GM19025 (cell line): ENCODE measurements at regions not wholly inside any gene's neighbourhood (a gene's known extent, or its start where the extent isn't known, plus 50 kb on each side); places are given as distances from the start of the nearest gene placed in this dataset.

Source experiments
- ATAC-seq: cut with Tn5 transposase; IDR thresholded peaks from one replicate; pipeline ENCODE4 v1.9.1; 2021; ENCODE audit warnings: mild to moderate bottlenecking, low read depth, moderate library complexity; ENCODE audit not compliant: unreplicated experiment

- ATAC-seq = no peak
Measured at GRCh38 chr12:63321373-63321772, 170.4 kb upstream of the AVPR1A start.

GRCh38 chr12:63319936-63320633 is 169.1 kb upstream of the AVPR1A start:
- ATAC-seq = no peak

GRCh38 chr12:63319386-63319785 is 168.4 kb upstream of the AVPR1A start:
- no peak for ATAC-seq

GRCh38 chr12:63318933-63319332 is 167.9 kb upstream of the AVPR1A start:
- no peak for ATAC-seq

- no peak for ATAC-seq
Measured at GRCh38 chr12:63318313-63318712, 167.3 kb upstream of the AVPR1A start.

- no peak for ATAC-seq
Measured at GRCh38 chr12:63317880-63318279, 166.9 kb upstream of the AVPR1A start.

GRCh38 chr12:63317286-63317846 is 166.4 kb upstream of the AVPR1A start:
- ATAC-seq = no peak

GRCh38 chr12:63313139-63313538 is 162.1 kb upstream of the AVPR1A start:
- ATAC-seq = peak; percentile 74

- no peak for ATAC-seq
Measured at GRCh38 chr12:63308671-63309070, 157.7 kb upstream of the AVPR1A start.

GRCh38 chr12:63307849-63308248 is 156.8 kb upstream of the AVPR1A start:
- no peak for ATAC-seq

- ATAC-seq = no peak
Measured at GRCh38 chr12:63305901-63306875, 155.2 kb upstream of the AVPR1A start.

- ATAC-seq = peak; percentile 56
Measured at GRCh38 chr12:63304887-63305316, 153.9 kb upstream of the AVPR1A start.

- peak; percentile 6 for ATAC-seq
Measured at GRCh38 chr12:63302941-63303536, 152.0 kb upstream of the AVPR1A start.

- ATAC-seq = peak; percentile 52
Measured at GRCh38 chr12:63302269-63302940, 151.4 kb upstream of the AVPR1A start.

GRCh38 chr12:63301311-63301710 is 150.3 kb upstream of the AVPR1A start:
- ATAC-seq = no peak

- no peak for ATAC-seq
Measured at GRCh38 chr12:63298386-63298930, 147.5 kb upstream of the AVPR1A start.

GRCh38 chr12:63294327-63294632 is 143.3 kb upstream of the AVPR1A start:
- ATAC-seq = peak; percentile 74

GRCh38 chr12:63292471-63293221 is 141.6 kb upstream of the AVPR1A start:
- no peak for ATAC-seq

- peak; percentile 79 for ATAC-seq
Measured at GRCh38 chr12:63276537-63277365, 125.8 kb upstream of the AVPR1A start.
